ENCODE measurements at regions not wholly inside any gene's neighbourhood (a gene's known extent, or its start where the extent isn't known, plus 50 kb on each side); places are given as distances from the start of the nearest gene placed in this dataset.

GRCh38 chr11:109885006-109885405 is 208.2 kb upstream of the ZC3H12C start (continued):
- no peak for TF ChIP-seq NANOG (IDR thresholded peaks at IDR 0.05; ENCODE audit: borderline replicate concordance)
- no peak for TF ChIP-seq EZH2 (IDR thresholded peaks at IDR 0.05; ENCODE audit: low read depth, unreplicated experiment)
- TF ChIP-seq CREB1 (CRISPR knock-in tag; IDR thresholded peaks at IDR 0.05; ENCODE audit: low read depth), result no peak
- TF ChIP-seq JUNB (IDR thresholded peaks at IDR 0.05; ENCODE audit: unreplicated experiment), result no peak
- TF ChIP-seq ZNF114 (CRISPR knock-in tag; IDR thresholded peaks at IDR 0.05), result no peak

GRCh38 chr11:109892321-109892794 is 200.8 kb upstream of the ZC3H12C start:
- H3K9me2 ChIP-seq (ENCODE audit: insufficient read depth), result no peaks in the 10 kb centered on the region
- DNase-seq (ENCODE audit: low spot score), result peak; percentile 1
- H3K4me2 ChIP-seq, result no peak overlapping the region
- Mint-ChIP-seq H3K27me3 (ENCODE audit: insufficient read depth, low read depth, poor library complexity) (peaks cover 1% of the 10 kb centered on the region), H3K4me3 (no peak overlapping the region), H3K27ac (no peak overlapping the region; the same call in 1 of the 2 replicates), H3K9me3 (no peaks in the 10 kb centered on the region), H3K36me3 (ENCODE audit: low read depth) (no peaks in the 10 kb centered on the region), H3K4me1 (no peaks in the 10 kb centered on the region; the same call in 2 of the 3 replicates)
- no peaks in the 10 kb centered on the region for H3K4me1 ChIP-seq (ENCODE audit: insufficient read depth)
- TF ChIP-seq STAT1 (IDR thresholded peaks at IDR 0.05; ENCODE audit: unreplicated experiment), result no peak
- no peak for TF ChIP-seq ETS1 (IDR thresholded peaks at IDR 0.05)
- no peak for TF ChIP-seq EZH2 (IDR thresholded peaks at IDR 0.05; ENCODE audit: low read depth, unreplicated experiment)
- no peak for TF ChIP-seq POLR2AphosphoS5 (IDR thresholded peaks at IDR 0.05; ENCODE audit: low read depth)
- no peak for TF ChIP-seq REST (IDR thresholded peaks at IDR 0.05; ENCODE audit: unreplicated experiment)
- TF ChIP-seq CREB1 (CRISPR knock-in tag; IDR thresholded peaks at IDR 0.05; ENCODE audit: low read depth), result no peak
- TF ChIP-seq JUNB (IDR thresholded peaks at IDR 0.05; ENCODE audit: unreplicated experiment), result no peak
- TF ChIP-seq ZNF114 (CRISPR knock-in tag; IDR thresholded peaks at IDR 0.05), result no peak
- no peak overlapping the region for H3K27ac ChIP-seq (ENCODE audit: low read depth)
- no peaks in the 10 kb centered on the region; the same call in 1 of the 2 replicates for H4K20me1 ChIP-seq (replicated peaks; ENCODE audit: insufficient read depth)
- no peaks in the 10 kb centered on the region for H3F3A ChIP-seq (replicated peaks; ENCODE audit: low read depth)
- no peaks in the 10 kb centered on the region for H3K27me3 ChIP-seq (ENCODE audit: insufficient read depth)
- no peak overlapping the region for H3K4me3 ChIP-seq
- ATAC-seq, result no peak
- no peaks in the 10 kb centered on the region for H3K36me3 ChIP-seq (ENCODE audit: insufficient read depth)
- no peaks in the 10 kb centered on the region for H3K79me2 ChIP-seq (replicated peaks; ENCODE audit: insufficient read depth)
- no peak overlapping the region for H2AFZ ChIP-seq

GRCh38 chr11:109894242-109894641 is 198.9 kb upstream of the ZC3H12C start:
- DNase-seq (ENCODE audit: low spot score) (peak; percentile 1), ATAC-seq (peak; percentile 31; the same call in 1 of the 3 replicates)
- Histone ChIP-seq H3K36me3 (ENCODE audit: insufficient read depth) (no peaks in the 10 kb centered on the region), H3K9me2 (ENCODE audit: insufficient read depth) (no peaks in the 10 kb centered on the region), H3K79me2 (replicated peaks; ENCODE audit: insufficient read depth) (no peaks in the 10 kb centered on the region), H3K4me3 (no peak overlapping the region), H3K27me3 (ENCODE audit: insufficient read depth) (no peaks in the 10 kb centered on the region), H3K27ac (ENCODE audit: low read depth) (no peak overlapping the region), H4K20me1 (replicated peaks; ENCODE audit: insufficient read depth) (no peaks in the 10 kb centered on the region; the same call in 1 of the 2 replicates), H3F3A (replicated peaks; ENCODE audit: low read depth) (no peaks in the 10 kb centered on the region), H2AFZ (peak overlapping the region; percentile 83), H3K4me2 (no peak overlapping the region), H3K4me1 (ENCODE audit: insufficient read depth) (no peaks in the 10 kb centered on the region)
- H3K9me3 Mint-ChIP-seq, result peaks cover 14% of the 10 kb centered on the region; the same call in 2 of the 3 replicates
- no peak overlapping the region for H3K27ac Mint-ChIP-seq
- no peaks in the 10 kb centered on the region for H3K36me3 Mint-ChIP-seq (ENCODE audit: low read depth)
- H3K4me3 Mint-ChIP-seq, result no peak overlapping the region
- no peaks in the 10 kb centered on the region for H3K27me3 Mint-ChIP-seq (ENCODE audit: insufficient read depth, low read depth, poor library complexity)
- no peak for TF ChIP-seq ZNF462 (CRISPR knock-in tag; IDR thresholded peaks at IDR 0.05)
- no peaks in the 10 kb centered on the region; the same call in 2 of the 3 replicates for H3K4me1 Mint-ChIP-seq
